ENCODE measurements at regions not wholly inside any gene's neighbourhood (a gene's known extent, or its start where the extent isn't known, plus 50 kb on each side); places are given as distances from the start of the nearest gene placed in this dataset.

GRCh38 chr1:203401199-203401877, 50.4 kb upstream of the FMOD start:
- ATAC-seq (ENCODE audit: low read depth) (no peak), DNase-seq (no peak)
- peaks cover 0 to 1% (median 0%) of the 10 kb centered on the region in 3 donors for H3K9me3 ChIP-seq (ENCODE audit: control extremely low read depth in 1 of 3, control insufficient read depth in 2 of 3, insufficient read depth in 1 of 3, low read length in 2 of 3)
- peak overlapping the region; percentile 7 for H3K27ac Mint-ChIP-seq
- no peak overlapping the region for H2AFZ ChIP-seq (ENCODE audit: insufficient read depth, low read depth, low read length, poor library complexity, severe bottlenecking)
- no peak overlapping the region for H3K4me2 ChIP-seq (replicated peaks; ENCODE audit: low read depth, low read length, poor library complexity, severe bottlenecking)
- intact Hi-C loops (cut with micrococcal nuclease) = no loop called here
- H3K9me3 Mint-ChIP-seq (ENCODE audit: insufficient read depth) = no peaks in the 10 kb centered on the region
- H3K4me1 ChIP-seq (ENCODE audit: control insufficient read depth in 2 of 2, insufficient read depth in 2 of 2, low read length in 2 of 2) = no peaks in the 10 kb centered on the region
- no peak for TF ChIP-seq CTCF (IDR thresholded peaks at IDR 0.05)
- no peak for TF ChIP-seq EZH2 (IDR thresholded peaks at IDR 0.05; ENCODE audit: borderline replicate concordance, insufficient read depth, low read depth, low read length, poor library complexity, severe bottlenecking)
- no peaks in the 10 kb centered on the region for H3K79me2 ChIP-seq (ENCODE audit: control insufficient read depth, insufficient read depth, low read length)
- no peaks in the 10 kb centered on the region for H4K20me1 ChIP-seq (ENCODE audit: control insufficient read depth, insufficient read depth, low read length, poor library complexity, severe bottlenecking)
- peaks cover 4% of the 10 kb centered on the region for H3K4me1 Mint-ChIP-seq
- peaks cover 45% of the 10 kb centered on the region for H3K27me3 Mint-ChIP-seq
- no peak overlapping the region for H3K4me3 Mint-ChIP-seq
- WGBS (ENCODE audit: insufficient coverage) = 93% methylated on average over 9 of the region's 10 CpGs
- no peaks in the 10 kb centered on the region for H3K27me3 ChIP-seq (replicated peaks in 1 of 4; ENCODE audit: control extremely low read depth in 1 of 4, control insufficient read depth in 3 of 4, insufficient read depth in 4 of 4, low read length in 3 of 4)
- H3K4me3 ChIP-seq (ENCODE audit: control extremely low read depth in 1 of 5, extremely low read depth in 1 of 5, insufficient read depth in 1 of 5, low read depth in 2 of 5, low read length in 4 of 5) = no peak overlapping the region
- H3K9ac ChIP-seq (ENCODE audit: low read length) = no peak overlapping the region
- ChIA-PET CTCF (interaction anchor here (0.6 to 1.3 kb wide), 2 partner anchors 22 to 156 kb away, joined by 3 read pairs; no protein-coding TSS in a partner anchor), POLR2A (no interaction called here)
- H3K27ac ChIP-seq (ENCODE audit: low read length in 2 of 2) = no peak overlapping the region
- no peaks in the 10 kb centered on the region for H3K36me3 ChIP-seq (replicated peaks in 1 of 2; ENCODE audit: control extremely low read depth in 1 of 2, control insufficient read depth in 1 of 2, extremely low read depth in 1 of 2, insufficient read depth in 2 of 2, low read length in 1 of 2)

- Mint-ChIP-seq H3K27me3 (peaks cover 42% of the 10 kb centered on the region), H3K9me3 (ENCODE audit: insufficient read depth) (no peaks in the 10 kb centered on the region), H3K4me1 (peaks cover 4% of the 10 kb centered on the region), H3K27ac (no peak overlapping the region), H3K4me3 (no peak overlapping the region)
- ChIA-PET POLR2A (no interaction called here), CTCF (interaction anchor here (0.8 to 1.4 kb wide), 4 partner anchors 23 to 135 kb away, joined by 3 read pairs; no protein-coding TSS in a partner anchor)
- no peaks in the 10 kb centered on the region for H3K79me2 ChIP-seq (ENCODE audit: control insufficient read depth, insufficient read depth, low read length)
- WGBS (ENCODE audit: insufficient coverage) = 100% methylated on average over 1 of the region's 3 CpGs
- TF ChIP-seq EZH2 (IDR thresholded peaks at IDR 0.05; ENCODE audit: borderline replicate concordance, insufficient read depth, low read depth, low read length, poor library complexity, severe bottlenecking) = no peak
- no peak for TF ChIP-seq CTCF (IDR thresholded peaks at IDR 0.05)
- intact Hi-C loops (cut with micrococcal nuclease) = no loop called here
- H3K27me3 ChIP-seq (replicated peaks in 1 of 4; ENCODE audit: control extremely low read depth in 1 of 4, control insufficient read depth in 3 of 4, insufficient read depth in 4 of 4, low read length in 3 of 4) = no peaks in the 10 kb centered on the region
- H2AFZ ChIP-seq (ENCODE audit: insufficient read depth, low read depth, low read length, poor library complexity, severe bottlenecking) = no peak overlapping the region
- no peaks in the 10 kb centered on the region for H3K36me3 ChIP-seq (replicated peaks in 1 of 2; ENCODE audit: control extremely low read depth in 1 of 2, control insufficient read depth in 1 of 2, extremely low read depth in 1 of 2, insufficient read depth in 2 of 2, low read length in 1 of 2)
- no peak overlapping the region for H3K27ac ChIP-seq (ENCODE audit: low read length in 2 of 2)
- no peaks in the 10 kb centered on the region for H3K4me1 ChIP-seq (ENCODE audit: control insufficient read depth in 2 of 2, insufficient read depth in 2 of 2, low read length in 2 of 2)
- no peak overlapping the region for H3K9ac ChIP-seq (ENCODE audit: low read length)
- H3K9me3 ChIP-seq (ENCODE audit: control extremely low read depth in 1 of 3, control insufficient read depth in 2 of 3, insufficient read depth in 1 of 3, low read length in 2 of 3) = peaks cover 0 to 1% (median 0%) of the 10 kb centered on the region in 3 donors
- no peak for ATAC-seq (ENCODE audit: low read depth)
- no peak overlapping the region for H3K4me2 ChIP-seq (replicated peaks; ENCODE audit: low read depth, low read length, poor library complexity, severe bottlenecking)
- no peak for DNase-seq
- no peak overlapping the region for H3K4me3 ChIP-seq (ENCODE audit: control extremely low read depth in 1 of 5, extremely low read depth in 1 of 5, insufficient read depth in 1 of 5, low read depth in 2 of 5, low read length in 4 of 5)
- no peaks in the 10 kb centered on the region for H4K20me1 ChIP-seq (ENCODE audit: control insufficient read depth, insufficient read depth, low read length, poor library complexity, severe bottlenecking)
These were observed 51.2 kb upstream of the FMOD start for GRCh38 chr1:203402152-203402551.

Measured in B cell (primary cell).